Keratinocyte (primary cell): ENCODE measurements at regions not wholly inside any gene's neighbourhood (a gene's known extent, or its start where the extent isn't known, plus 50 kb on each side); places are given as distances from the start of the nearest gene placed in this dataset.

ENCODE experiments used
- DNase-seq: peaks from one replicate; pipeline ENCODE4 v3.0.0-alpha.2; 2011; ENCODE audit warnings: low read depth, missing footprints, low spot score
- FAIRE-seq: peaks from 2 replicates; lab custom pipeline; 2011; peaks lifted over from hg19 to GRCh38; lab: Jason Lieb, UNC
- H2AFZ ChIP-seq: 2 replicates; pipeline ENCODE4 v1.6.0; 2012; ENCODE audit warnings: low read length, control low read depth, inconsistent platforms; ENCODE audit not compliant: control insufficient read depth
- H3K27ac ChIP-seq: 2 replicates; pipeline ENCODE4 v1.5.1; 2011; ENCODE audit warnings: low read length; ENCODE audit not compliant: control insufficient read depth, insufficient read depth
- H3K27me3 ChIP-seq: 3 replicates; pipeline ENCODE4 v1.6.0; 2011; ENCODE audit warnings: low read length; ENCODE audit not compliant: control insufficient read depth, insufficient read depth; ENCODE audit errors: extremely low read depth
- H3K36me3 ChIP-seq, 2 experiments: 2 replicates in 1 of 2; 3 replicates in 1 of 2; pipeline ENCODE4 v1.5.1; 2011; ENCODE audit warnings: low read length in 2 of 2, mild to moderate bottlenecking in 1 of 2; ENCODE audit not compliant: control insufficient read depth in 2 of 2, insufficient read depth in 2 of 2; ENCODE audit errors: extremely low read depth in 1 of 2
- H3K4me1 ChIP-seq: 3 replicates; pipeline ENCODE4 v1.5.1; 2011; ENCODE audit warnings: low read length; ENCODE audit not compliant: control insufficient read depth, insufficient read depth; ENCODE audit errors: extremely low read depth
- H3K4me2 ChIP-seq: 3 replicates; pipeline ENCODE4 v1.6.0; 2011; ENCODE audit warnings: low read depth, low read length; ENCODE audit not compliant: control insufficient read depth, insufficient read depth; ENCODE audit errors: extremely low read depth
- H3K4me3 ChIP-seq, 3 experiments: fragments of 200-600 bp in 1 of 3; sonication (generic) in 1 of 3; 2 replicates in 2 of 3; 3 replicates in 1 of 3; pipeline ENCODE4 v1.5.1; 2011 to 2016; ENCODE audit warnings: low read length in 3 of 3, mild to moderate bottlenecking in 3 of 3, control low read depth in 2 of 3, inconsistent platforms in 1 of 3, low read depth in 1 of 3, mixed read lengths in 1 of 3, mixed run types in 1 of 3, moderate library complexity in 1 of 3; ENCODE audit not compliant: control insufficient read depth in 2 of 3, insufficient read depth in 2 of 3; ENCODE audit errors: extremely low read depth in 1 of 3
- H3K79me2 ChIP-seq: 2 replicates; pipeline ENCODE4 v1.6.0; 2012; ENCODE audit warnings: low read length; ENCODE audit not compliant: control insufficient read depth, insufficient read depth
- H3K9ac ChIP-seq: 3 replicates; pipeline ENCODE4 v1.6.0; 2011; ENCODE audit warnings: low read length; ENCODE audit not compliant: control insufficient read depth, insufficient read depth; ENCODE audit errors: extremely low read depth
- H3K9me1 ChIP-seq: 3 replicates; pipeline ENCODE4 v1.6.0; 2011; ENCODE audit warnings: low read length; ENCODE audit not compliant: control insufficient read depth, insufficient read depth; ENCODE audit errors: extremely low read depth
- H3K9me3 ChIP-seq: 2 replicates; pipeline ENCODE4 v1.5.1; 2012; ENCODE audit warnings: low read depth, low read length; ENCODE audit not compliant: control insufficient read depth
- H4K20me1 ChIP-seq: 3 replicates; pipeline ENCODE4 v1.6.0; 2011; ENCODE audit warnings: low read length; ENCODE audit not compliant: control insufficient read depth, insufficient read depth; ENCODE audit errors: extremely low read depth
- EZH2 ChIP-seq: IDR thresholded peaks from one replicate; pipeline ENCODE4 v1.6.1; 2012; ENCODE audit warnings: inconsistent platforms, mild to moderate bottlenecking, low read length, moderate library complexity
- dilution Hi-C: fragments of 300-500 bp; cut with MboI; formaldehyde crosslinking; loops from one replicate; pipeline ENCODE4 v1.7.0; 2020; ENCODE audit warnings: low sequenced_read_pairs; ENCODE audit not compliant: extremely low pct_ligation_motif_present
- TF ChIP-seq, protein P1 (sequence below), 3 experiments: IDR thresholded peaks in 1 of 3; conservative IDR thresholded peaks in 1 of 3; optimal IDR thresholded peaks in 1 of 3; 2 replicates in 2 of 3; 3 replicates in 1 of 3; pipeline versions ENCODE3 to v1.5.1; 2011; ENCODE audit warnings: low read length in 3 of 3, mild to moderate bottlenecking in 3 of 3, moderate library complexity in 2 of 3, control low read depth in 1 of 3, inconsistent platforms in 1 of 3; ENCODE audit not compliant: insufficient read depth in 2 of 3; ENCODE audit errors: extremely low read depth in 1 of 3

DNA sequence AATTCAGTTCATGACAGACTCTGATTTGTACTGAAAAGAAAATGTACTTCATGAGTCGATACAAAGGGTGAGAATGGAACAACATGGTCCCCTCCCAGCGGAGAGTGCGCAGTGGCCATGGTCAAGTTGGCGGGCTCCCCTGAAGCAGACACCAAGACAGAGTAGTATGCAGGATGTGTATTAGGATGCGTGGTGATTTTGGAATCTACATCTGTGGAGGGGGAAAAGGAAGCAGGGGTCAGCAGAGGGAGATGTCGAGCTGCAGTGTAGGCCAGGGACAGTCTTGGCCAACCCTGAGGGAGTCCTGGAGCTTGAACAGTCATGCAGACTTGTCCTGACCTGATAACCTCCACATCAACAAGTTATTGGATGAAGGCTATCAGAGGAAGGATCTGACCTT, 481.0 kb downstream of the OMA1 start:
- Histone ChIP-seq H3K9me1 (no peaks in the 10 kb centered on the region), H4K20me1 (no peaks in the 10 kb centered on the region), H3K79me2 (no peaks in the 10 kb centered on the region), H3K27ac (no peak overlapping the region), H2AFZ (no peak overlapping the region), H3K9me3 (no peaks in the 10 kb centered on the region), H3K4me3 (no peak overlapping the region), H3K4me1 (peaks cover 14% of the 10 kb centered on the region), H3K4me2 (no peak overlapping the region), H3K9ac (no peak overlapping the region), H3K27me3 (no peaks in the 10 kb centered on the region), H3K36me3 (no peaks in the 10 kb centered on the region)
- dilution Hi-C loops = no loop called here
- DNase-seq (no peak), FAIRE-seq (no peak)
- TF ChIP-seq EZH2 = no peak
- TF ChIP-seq, protein P1, sequence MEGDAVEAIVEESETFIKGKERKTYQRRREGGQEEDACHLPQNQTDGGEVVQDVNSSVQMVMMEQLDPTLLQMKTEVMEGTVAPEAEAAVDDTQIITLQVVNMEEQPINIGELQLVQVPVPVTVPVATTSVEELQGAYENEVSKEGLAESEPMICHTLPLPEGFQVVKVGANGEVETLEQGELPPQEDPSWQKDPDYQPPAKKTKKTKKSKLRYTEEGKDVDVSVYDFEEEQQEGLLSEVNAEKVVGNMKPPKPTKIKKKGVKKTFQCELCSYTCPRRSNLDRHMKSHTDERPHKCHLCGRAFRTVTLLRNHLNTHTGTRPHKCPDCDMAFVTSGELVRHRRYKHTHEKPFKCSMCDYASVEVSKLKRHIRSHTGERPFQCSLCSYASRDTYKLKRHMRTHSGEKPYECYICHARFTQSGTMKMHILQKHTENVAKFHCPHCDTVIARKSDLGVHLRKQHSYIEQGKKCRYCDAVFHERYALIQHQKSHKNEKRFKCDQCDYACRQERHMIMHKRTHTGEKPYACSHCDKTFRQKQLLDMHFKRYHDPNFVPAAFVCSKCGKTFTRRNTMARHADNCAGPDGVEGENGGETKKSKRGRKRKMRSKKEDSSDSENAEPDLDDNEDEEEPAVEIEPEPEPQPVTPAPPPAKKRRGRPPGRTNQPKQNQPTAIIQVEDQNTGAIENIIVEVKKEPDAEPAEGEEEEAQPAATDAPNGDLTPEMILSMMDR (optimal IDR thresholded peaks at IDR 0.05 in 1 of 3, IDR thresholded peaks at IDR 0.05 in 1 of 3, conservative IDR thresholded peaks at IDR 0.05 in 1 of 3; ENCODE audit: extremely low read depth in 1 of 3, insufficient read depth in 2 of 3, low read length in 3 of 3) = peak in 1 of 3 experiments; percentile 35

DNA sequence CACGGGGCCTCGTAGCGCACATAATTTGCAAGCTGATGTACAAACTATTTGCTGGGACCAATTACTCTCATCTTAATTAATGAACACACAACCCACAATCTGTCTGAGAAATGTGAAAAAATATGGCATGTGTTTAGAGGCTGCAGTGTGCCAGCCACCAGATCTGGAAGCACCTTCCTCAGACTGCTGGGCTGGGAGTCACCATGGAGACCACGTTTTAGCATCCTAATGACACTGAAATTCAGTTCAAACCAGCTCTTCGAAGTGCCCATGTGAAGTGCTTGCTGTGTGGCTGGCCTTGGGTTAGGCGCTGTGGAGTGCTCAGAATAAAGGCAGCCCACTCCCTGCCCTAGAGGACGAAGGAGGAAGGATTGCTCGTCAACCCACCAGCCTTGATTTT, 482.4 kb downstream of the OMA1 start:
- peaks cover 14% of the 10 kb centered on the region for H3K4me1 ChIP-seq
- no peak for FAIRE-seq

More for the DNA sequence above, 482.4 kb downstream of the OMA1 start:
- Histone ChIP-seq H2AFZ (no peak overlapping the region), H3K9me3 (no peaks in the 10 kb centered on the region), H3K9me1 (no peaks in the 10 kb centered on the region), H3K4me3 (no peak overlapping the region), H3K36me3 (no peaks in the 10 kb centered on the region), H3K4me2 (no peak overlapping the region), H3K79me2 (no peaks in the 10 kb centered on the region), H3K27me3 (no peaks in the 10 kb centered on the region), H3K27ac (no peak overlapping the region), H3K9ac (no peak overlapping the region), H4K20me1 (no peaks in the 10 kb centered on the region)
- TF ChIP-seq, protein P1 (optimal IDR thresholded peaks at IDR 0.05 in 1 of 3, IDR thresholded peaks at IDR 0.05 in 1 of 3, conservative IDR thresholded peaks at IDR 0.05 in 1 of 3; ENCODE audit: extremely low read depth in 1 of 3, insufficient read depth in 2 of 3, low read length in 3 of 3) = no peak
- TF ChIP-seq EZH2 = no peak
- dilution Hi-C loops = no loop called here
- no peak for DNase-seq
